ENCODE measurements at regions not wholly inside any gene's neighbourhood (a gene's known extent, or its start where the extent isn't known, plus 50 kb on each side); places are given as distances from the start of the nearest gene placed in this dataset.
"Not testable (repeated sequence)": the region's sequence is repeated elsewhere in the genome, so short reads cannot be mapped to it uniquely, and the experiment has no call there.

DNA sequence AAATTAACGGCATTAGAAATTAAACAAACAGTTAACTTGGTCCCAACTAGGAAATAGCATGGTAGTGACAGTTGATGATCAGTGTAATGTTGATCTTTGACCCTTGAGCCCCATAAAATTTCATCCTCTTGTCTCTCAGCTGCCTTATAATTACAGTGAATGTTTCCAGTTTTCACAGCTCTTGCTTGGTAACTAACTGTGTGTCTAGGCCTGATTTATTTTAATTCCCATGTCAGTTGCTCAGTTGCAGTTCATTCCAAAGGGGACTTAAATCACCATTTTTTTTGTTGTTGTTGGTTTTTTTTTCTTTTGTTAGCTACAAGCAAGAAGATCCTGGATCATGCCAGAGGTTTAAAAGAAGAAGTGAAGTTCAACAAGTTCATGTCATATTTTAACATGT lies 1883.7 kb upstream of the FLRT2 start:
- no peak for DNase-seq

DNA sequence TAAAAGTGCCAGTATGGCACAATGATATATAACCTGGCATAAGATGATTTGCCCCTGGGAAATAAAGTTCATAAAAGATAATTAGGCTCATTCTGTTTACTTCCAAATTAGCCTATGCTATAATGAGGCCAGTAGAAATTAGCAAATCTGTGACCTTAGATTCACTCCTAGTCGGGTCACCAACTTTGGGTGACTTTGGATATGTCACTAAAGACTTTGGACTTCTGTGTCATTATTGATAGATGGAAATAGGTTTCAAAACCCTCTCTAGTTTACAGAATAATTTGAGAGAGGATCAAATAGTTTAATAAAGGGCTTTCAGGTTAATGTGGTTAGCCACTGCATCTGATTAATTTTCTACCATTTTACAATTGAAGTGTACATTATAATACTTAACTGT lies 1869.3 kb upstream of the FLRT2 start:
- no peak for DNase-seq

DNA sequence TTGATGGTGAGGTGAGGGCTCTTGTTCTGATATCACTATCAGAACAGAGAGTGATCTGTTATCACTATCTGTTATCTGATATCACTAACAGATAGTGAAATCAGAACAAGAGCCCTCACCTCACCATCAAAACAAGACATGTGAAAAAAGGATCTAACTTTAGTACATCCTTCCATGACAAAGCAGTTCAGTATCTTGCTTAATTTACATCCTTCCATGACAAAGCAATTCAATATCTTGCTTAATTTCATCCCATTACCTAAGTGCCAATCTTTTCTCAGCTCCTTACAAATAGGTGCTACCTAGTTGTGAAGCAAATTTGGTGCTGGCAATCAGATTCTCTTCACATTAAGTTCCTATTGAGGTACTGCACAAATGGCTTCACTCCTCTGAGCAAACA lies 1865.6 kb upstream of the FLRT2 start:
- no peak for DNase-seq

DNA sequence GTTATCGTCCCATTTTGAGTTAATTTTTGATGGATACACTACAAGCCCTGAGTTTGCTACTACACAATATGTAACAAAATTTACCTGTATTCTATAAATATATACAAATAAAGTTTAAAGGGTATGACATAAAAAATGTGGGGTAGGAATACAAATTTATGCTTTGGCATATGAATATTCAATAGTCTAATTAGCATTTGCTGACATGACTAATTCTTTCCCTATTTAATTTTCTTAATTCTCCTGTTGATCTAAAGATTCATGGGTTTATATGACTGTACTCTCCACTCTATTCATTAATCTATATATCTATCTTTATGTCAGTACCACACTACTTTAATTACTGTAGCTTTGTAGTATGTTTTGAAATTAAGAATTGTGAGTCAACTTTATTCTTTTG lies 1840.7 kb upstream of the FLRT2 start:
- no peak for DNase-seq

- no peak for DNase-seq
Observed at GRCh38 chr14:83697099-83697498, 1832.8 kb upstream of the FLRT2 start.

- DNase-seq: no peak
Observed at GRCh38 chr14:83702619-83703018, 1827.3 kb upstream of the FLRT2 start.

DNA sequence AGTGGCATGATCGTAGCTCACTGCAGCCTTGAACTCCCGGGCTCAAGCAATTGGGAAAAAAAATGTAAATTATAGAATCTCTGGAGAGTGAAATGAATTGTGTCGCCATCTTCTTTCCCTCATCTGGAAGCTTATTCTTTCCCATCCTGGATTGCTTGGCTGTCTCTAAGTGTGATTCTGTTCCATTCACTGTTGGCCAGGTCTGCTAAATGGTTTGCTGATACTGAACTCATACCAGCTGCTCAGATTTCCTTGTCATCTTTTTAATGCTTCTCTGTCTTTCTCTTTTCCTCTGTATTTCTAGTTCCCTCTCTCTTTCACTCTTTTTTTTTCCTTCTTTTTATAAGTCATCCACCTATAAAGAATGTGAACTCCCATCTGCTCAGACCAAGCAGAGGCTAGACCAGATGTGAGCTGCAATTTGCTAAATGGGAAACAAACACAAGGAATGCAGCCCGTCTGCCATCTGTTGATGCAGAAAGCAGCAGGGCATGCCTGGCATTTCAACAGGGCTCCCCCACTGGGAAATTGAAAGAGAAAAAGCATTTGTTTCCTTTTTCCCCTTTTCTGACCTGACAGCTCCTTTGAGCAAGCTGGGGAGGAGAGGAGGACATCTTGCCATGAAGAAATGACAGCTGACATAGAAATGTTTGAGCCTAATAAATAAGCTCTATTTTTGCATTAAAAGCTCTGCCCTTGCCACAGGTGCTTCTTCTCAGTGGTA lies 1823.6 kb upstream of the FLRT2 start:
- no peak for DNase-seq

DNA sequence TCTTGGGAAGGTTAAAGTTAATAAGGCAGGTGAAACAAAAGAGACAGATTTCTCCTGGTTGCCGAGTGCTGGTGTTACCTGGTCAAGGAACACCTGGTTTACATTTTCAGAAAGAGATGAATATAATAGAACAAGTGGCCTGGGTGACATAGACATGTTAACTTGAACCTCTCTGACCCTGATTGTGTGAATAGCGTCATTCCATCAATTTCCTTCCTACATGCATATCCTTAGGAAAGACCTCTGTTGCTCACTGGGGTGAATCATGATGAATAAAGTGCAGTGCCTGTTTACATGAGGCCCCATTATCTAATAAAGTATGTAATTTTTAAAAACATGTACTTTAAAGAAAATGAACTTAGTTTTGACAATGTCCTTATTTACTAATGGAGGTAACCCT lies 1822.9 kb upstream of the FLRT2 start:
- no peak for DNase-seq

DNA sequence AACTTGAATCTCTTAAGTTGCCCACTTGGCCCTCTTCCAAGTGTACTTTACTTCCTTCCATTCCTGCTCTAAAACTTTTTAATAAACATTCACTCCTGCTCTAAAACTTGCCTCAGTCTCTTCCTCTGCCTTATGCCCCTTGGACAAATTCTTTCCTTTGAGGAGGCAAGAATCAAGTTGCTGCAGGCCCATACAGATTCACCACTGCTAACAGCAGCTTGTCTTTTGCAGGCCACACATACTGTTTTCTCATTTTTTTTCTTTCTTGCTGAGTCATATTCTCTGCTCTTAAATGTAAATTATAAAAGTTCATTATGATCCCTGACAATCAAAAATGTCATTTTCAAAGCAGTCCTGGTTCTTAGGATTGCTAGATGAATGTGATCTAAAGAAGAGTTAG lies 1820.8 kb upstream of the FLRT2 start:
- no peak for DNase-seq

- no peak for DNase-seq
Observed at GRCh38 chr14:83711046-83711445, 1818.9 kb upstream of the FLRT2 start.

- no peak for DNase-seq
Observed at GRCh38 chr14:83712418-83713129, 1817.4 kb upstream of the FLRT2 start.

DNA sequence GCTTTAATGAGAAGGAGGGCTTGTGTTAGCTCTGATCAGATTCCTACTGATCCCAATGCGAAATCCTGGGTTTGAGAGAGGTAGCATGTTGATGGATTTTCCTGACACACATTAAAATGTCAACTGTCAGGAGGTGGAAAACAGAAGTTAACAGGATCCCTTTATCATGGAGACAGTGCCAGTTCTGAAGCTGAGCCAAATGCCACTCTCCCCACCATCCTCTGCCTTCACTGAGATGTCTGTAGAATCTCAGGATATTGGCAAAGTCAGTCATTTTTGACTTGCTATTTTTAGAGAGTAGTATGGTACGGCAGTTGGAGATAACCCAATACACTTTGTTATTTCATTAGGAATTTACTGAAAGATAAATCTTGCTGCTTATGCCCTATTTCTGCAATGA lies 1816.2 kb upstream of the FLRT2 start:
- DNase-seq: no peak

- no peak for DNase-seq
Observed at GRCh38 chr14:83714151-83714550, 1815.8 kb upstream of the FLRT2 start.

DNA sequence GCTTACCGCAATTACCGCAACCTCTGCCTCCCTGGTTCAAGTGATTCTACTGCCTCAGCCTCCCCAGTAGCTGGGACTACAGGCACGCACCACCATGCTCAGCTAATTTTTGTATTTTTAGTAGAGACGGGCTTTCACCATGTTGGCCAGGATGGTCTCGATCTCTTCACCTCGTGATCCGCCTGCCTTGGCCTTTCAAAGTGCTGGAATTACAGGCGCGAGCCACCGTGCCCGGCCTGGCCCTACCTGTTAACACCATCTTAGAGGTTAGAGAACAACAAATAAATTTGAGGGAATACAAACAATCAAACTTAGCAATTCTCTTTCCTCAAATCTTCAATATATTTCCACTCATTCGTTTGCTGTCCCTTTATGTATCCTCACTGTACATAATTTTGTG lies 1810.5 kb upstream of the FLRT2 start:
- DNase-seq: not testable (repeated sequence)

DNA sequence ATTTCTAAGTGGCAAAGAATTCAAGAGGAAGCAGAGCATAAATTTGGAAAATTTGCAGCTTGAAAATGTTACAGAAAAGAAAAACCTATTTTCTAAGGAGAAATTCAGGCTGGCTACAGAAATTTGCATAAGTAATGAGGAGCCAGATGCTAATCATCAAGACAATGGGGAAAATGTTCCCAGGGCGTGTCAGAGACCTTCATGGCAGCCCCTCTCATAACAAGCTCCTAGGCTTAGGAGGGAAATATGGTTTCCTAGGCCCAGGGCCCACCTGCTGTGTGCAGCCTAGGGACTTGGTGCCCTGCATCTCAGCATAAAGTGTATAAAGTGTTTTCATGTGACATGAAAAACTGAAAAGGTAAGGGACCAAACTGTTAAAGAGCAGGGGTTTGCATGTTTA lies 1796.3 kb upstream of the FLRT2 start:
- DNase-seq: no peak

DNA sequence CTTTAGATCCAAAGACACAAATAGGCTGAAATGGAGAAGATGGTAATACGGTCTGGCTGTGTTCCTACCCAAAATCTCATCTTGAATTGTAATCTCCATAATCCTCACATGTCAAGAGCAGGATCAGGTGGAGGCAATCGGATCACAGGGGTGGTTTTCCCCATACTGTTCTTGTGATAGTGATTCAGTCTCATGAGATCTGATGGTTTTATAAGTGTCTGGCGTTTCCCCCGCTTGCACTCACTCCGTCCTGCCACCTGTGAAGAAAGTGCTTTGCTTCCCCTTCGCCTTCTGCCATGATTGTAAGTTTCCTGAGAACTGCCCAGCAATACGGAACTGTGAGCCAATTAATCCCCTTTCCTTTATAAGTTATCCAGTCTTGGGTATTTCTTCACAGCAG lies 1795.5 kb upstream of the FLRT2 start:
- no peak for DNase-seq

DNA sequence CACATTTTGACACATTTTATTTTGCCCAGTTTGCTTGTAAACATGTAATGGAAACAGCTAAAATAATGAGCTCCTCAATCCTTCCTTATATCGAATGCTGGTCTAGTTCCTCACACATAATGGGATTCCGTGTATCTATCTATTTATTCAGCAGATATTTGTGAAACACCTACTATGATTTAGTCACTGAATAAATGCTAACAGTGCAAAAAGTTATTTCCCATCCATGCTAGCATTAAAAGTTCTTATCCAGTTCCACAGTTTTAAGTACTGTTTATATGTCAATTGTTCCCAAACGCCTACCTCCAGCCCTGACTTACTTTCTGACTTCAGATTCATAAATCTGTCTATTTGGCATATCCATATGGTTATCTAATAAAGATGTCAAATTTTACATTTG lies 1788.7 kb upstream of the FLRT2 start:
- DNase-seq: no peak

- DNase-seq: no peak
Observed at GRCh38 chr14:83744224-83744623, 1785.7 kb upstream of the FLRT2 start.

- DNase-seq: no peak
Observed at GRCh38 chr14:83744891-83745290, 1785.1 kb upstream of the FLRT2 start.

DNA sequence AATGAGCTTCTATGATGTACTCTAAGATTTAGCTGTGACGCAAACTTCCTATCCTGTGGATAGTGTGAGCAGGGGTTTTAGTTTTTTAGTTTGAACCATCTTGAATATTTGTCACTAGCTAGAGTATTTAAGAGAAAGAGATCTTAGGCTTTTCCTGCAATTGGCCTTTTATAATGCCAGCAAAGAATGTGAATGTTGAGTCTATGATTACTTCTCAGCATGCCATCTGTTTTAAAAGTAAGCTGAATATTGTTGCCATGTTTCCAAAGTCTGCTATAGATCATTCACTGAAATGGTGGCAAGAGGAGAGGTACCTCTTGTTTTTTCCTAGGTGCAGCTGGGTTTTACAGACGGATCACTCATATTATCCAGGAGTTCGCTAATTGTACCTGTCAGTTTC lies 1783.6 kb upstream of the FLRT2 start:
- DNase-seq: no peak

- DNase-seq: no peak
Observed at GRCh38 chr14:83757916-83758315, 1772.0 kb upstream of the FLRT2 start.

GRCh38 chr14:83764656-83765599 lies 1765.0 kb upstream of the FLRT2 start:
- DNase-seq: no peak

DNA sequence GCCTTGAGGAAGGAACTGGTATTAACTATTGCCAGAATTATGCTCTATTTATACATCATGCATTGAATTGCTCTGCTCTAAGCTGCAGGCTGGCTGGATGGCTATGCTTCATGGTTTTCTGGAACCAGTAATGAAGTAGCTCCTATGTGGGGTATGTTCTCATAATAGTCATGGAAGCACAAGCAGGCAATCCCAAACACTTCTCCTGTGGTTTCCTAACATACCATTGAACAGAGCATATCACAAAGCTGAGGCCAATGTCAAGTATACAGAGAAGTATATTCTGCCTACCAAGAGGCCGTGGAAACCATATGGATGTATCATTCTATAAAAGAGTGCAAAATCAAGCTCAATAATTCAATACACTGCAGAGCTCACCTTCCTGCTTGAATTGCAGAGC lies 1752.4 kb upstream of the FLRT2 start:
- no peak for DNase-seq

DNA sequence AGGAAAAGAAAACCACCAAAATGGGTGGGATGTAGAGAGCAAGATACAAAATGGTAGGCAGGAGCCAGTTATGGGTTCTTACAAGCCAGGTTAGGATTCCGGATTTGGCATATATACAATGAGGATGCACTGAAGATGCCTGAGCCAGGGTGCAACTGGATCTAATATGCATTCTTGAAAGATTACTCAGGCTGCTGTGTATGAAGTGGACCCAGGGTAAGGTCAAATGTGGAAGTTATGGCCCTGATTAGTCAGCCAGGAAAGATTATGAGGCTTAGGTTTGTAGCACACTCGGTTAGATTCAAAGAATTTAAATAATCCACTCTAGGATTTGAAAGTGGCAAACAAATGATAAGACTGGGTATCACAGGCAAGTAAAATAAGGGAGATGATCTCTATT lies 1750.7 kb upstream of the FLRT2 start:
- DNase-seq: no peak

Measured in stimulated activated CD4-positive, alpha-beta T cell treated with anti-CD3 and anti-CD28 coated beads, Interleukin-2, amount 100 ng/mL, for 24 hours (primary cell).